ENCODE measurements at regions not wholly inside any gene's neighbourhood (a gene's known extent, or its start where the extent isn't known, plus 50 kb on each side); places are given as distances from the start of the nearest gene placed in this dataset.

GRCh38 chr10:58013406-58013805, 254.3 kb downstream of the IPMK start:
- ATAC-seq (no peak), DNase-seq (ENCODE audit: low read depth, low spot score) (no peak)
- Histone ChIP-seq H3K27me3 (ENCODE audit: control insufficient read depth, insufficient read depth, low read length) (no peaks in the 10 kb centered on the region), H3K27ac (ENCODE audit: low read length) (no peak overlapping the region), H3K36me3 (ENCODE audit: control insufficient read depth, insufficient read depth, low read length) (no peaks in the 10 kb centered on the region), H3K4me1 (ENCODE audit: control insufficient read depth, insufficient read depth, low read length) (no peaks in the 10 kb centered on the region), H3K9me3 (ENCODE audit: control insufficient read depth, insufficient read depth, low read depth, low read length) (no peaks in the 10 kb centered on the region), H3K4me3 (ENCODE audit: low read depth in 2 of 2, low read length in 2 of 2) (no peak overlapping the region)
- ChIA-PET CTCF (no interaction called here), POLR2A (no interaction called here)
- in situ Hi-C loops (cut with HindIII; ENCODE audit: low pct_unique_long_range_greater_than_20kb, low sequenced_read_pairs): no loop called here
- TF ChIP-seq POLR2AphosphoS5 (IDR thresholded peaks at IDR 0.05; ENCODE audit: low read depth, low read length): no peak
- intact Hi-C loops (cut with micrococcal nuclease; ENCODE audit: unreplicated experiment): no loop called here
- no TSS peak for BruUV-seq (replicated peaks)

- BruUV-seq (replicated peaks): no TSS peak
- in situ Hi-C loops (cut with HindIII; ENCODE audit: low pct_unique_long_range_greater_than_20kb, low sequenced_read_pairs) (no loop called here), intact Hi-C loops (cut with micrococcal nuclease; ENCODE audit: unreplicated experiment) (no loop called here)
- no peak for ATAC-seq
- no peaks in the 10 kb centered on the region for H3K4me1 ChIP-seq (ENCODE audit: control insufficient read depth, insufficient read depth, low read length)
- ChIA-PET CTCF (no interaction called here), POLR2A (no interaction called here)
- H3K9me3 ChIP-seq (ENCODE audit: control insufficient read depth, insufficient read depth, low read depth, low read length): no peaks in the 10 kb centered on the region
- H3K27ac ChIP-seq (ENCODE audit: low read length): no peak overlapping the region
- TF ChIP-seq TCF7L2 (IDR thresholded peaks at IDR 0.05; ENCODE audit: low read depth, low read length) (no peak), SIN3A (IDR thresholded peaks at IDR 0.05; ENCODE audit: borderline replicate concordance, insufficient read depth, low read depth, low read length) (no peak), POLR2AphosphoS5 (IDR thresholded peaks at IDR 0.05; ENCODE audit: low read depth, low read length) (no peak), REST (IDR thresholded peaks at IDR 0.05; ENCODE audit: insufficient read depth in 1 of 2, low read depth in 2 of 2, low read length in 1 of 2) (no peak), CTCF (IDR thresholded peaks at IDR 0.05) (no peak)
- no peak for DNase-seq (ENCODE audit: low read depth, low spot score)
- no peaks in the 10 kb centered on the region for H3K36me3 ChIP-seq (ENCODE audit: control insufficient read depth, insufficient read depth, low read length)
- H3K4me3 ChIP-seq (ENCODE audit: low read depth in 2 of 2, low read length in 2 of 2): no peak overlapping the region
- H3K27me3 ChIP-seq (ENCODE audit: control insufficient read depth, insufficient read depth, low read length): no peaks in the 10 kb centered on the region
Observed at GRCh38 chr10:58010073-58010702, 257.5 kb downstream of the IPMK start.

GRCh38 chr10:58003945-58004344, 263.7 kb downstream of the IPMK start:
- Histone ChIP-seq H3K36me3 (ENCODE audit: control insufficient read depth, insufficient read depth, low read length) (no peaks in the 10 kb centered on the region), H3K9me3 (ENCODE audit: control insufficient read depth, insufficient read depth, low read depth, low read length) (no peaks in the 10 kb centered on the region), H3K27ac (ENCODE audit: low read length) (no peak overlapping the region), H3K27me3 (ENCODE audit: control insufficient read depth, insufficient read depth, low read length) (no peaks in the 10 kb centered on the region), H3K4me1 (ENCODE audit: control insufficient read depth, insufficient read depth, low read length) (no peaks in the 10 kb centered on the region), H3K4me3 (ENCODE audit: low read depth in 2 of 2, low read length in 2 of 2) (no peak overlapping the region)
- POLR2A ChIA-PET: no interaction called here
- in situ Hi-C loops (cut with HindIII; ENCODE audit: low pct_unique_long_range_greater_than_20kb, low sequenced_read_pairs): no loop called here
- intact Hi-C loops (cut with micrococcal nuclease; ENCODE audit: unreplicated experiment): no loop called here
- ATAC-seq: no peak
- no peak for TF ChIP-seq TCF7L2 (IDR thresholded peaks at IDR 0.05; ENCODE audit: low read depth, low read length)
- no peak for TF ChIP-seq POLR2AphosphoS5 (IDR thresholded peaks at IDR 0.05; ENCODE audit: low read depth, low read length)
- TF ChIP-seq CTCF (IDR thresholded peaks at IDR 0.05): no peak
- TF ChIP-seq REST (IDR thresholded peaks at IDR 0.05; ENCODE audit: insufficient read depth in 1 of 2, low read depth in 2 of 2, low read length in 1 of 2): no peak
- no peak for TF ChIP-seq SIN3A (IDR thresholded peaks at IDR 0.05; ENCODE audit: borderline replicate concordance, insufficient read depth, low read depth, low read length)
- DNase-seq (ENCODE audit: low read depth, low spot score): no peak
- BruUV-seq (replicated peaks): no TSS peak
- CTCF ChIA-PET: no interaction called here

Data from Panc1 (cell line).